NB4 (cell line): ENCODE measurements at regions not wholly inside any gene's neighbourhood (a gene's known extent, or its start where the extent isn't known, plus 50 kb on each side); places are given as distances from the start of the nearest gene placed in this dataset.

Experiments used
- DNase-seq: peaks from one replicate; pipeline ENCODE4 v3.0.0; 2010; ENCODE audit warnings: low read depth
- H3K4me3 ChIP-seq: one replicate; pipeline ENCODE4 v1.5.1; 2011; ENCODE audit warnings: mild to moderate bottlenecking, low read depth, low read length, moderate library complexity
- CTCF ChIP-seq: IDR thresholded peaks from one replicate; pipeline ENCODE4 v1.5.1; 2012; ENCODE audit warnings: low read depth, low read length
- MAX ChIP-seq: IDR thresholded peaks from 2 replicates; pipeline ENCODE4 v1.6.1; 2011; ENCODE audit warnings: low read depth, low read length
- MYC ChIP-seq: IDR thresholded peaks from 2 replicates; pipeline ENCODE4 v1.6.1; 2011; ENCODE audit warnings: low read depth, low read length
- POLR2A ChIP-seq: IDR thresholded peaks from 2 replicates; pipeline ENCODE4 v1.6.1; 2011; ENCODE audit warnings: mild to moderate bottlenecking; ENCODE audit not compliant: insufficient read length; ENCODE audit errors: extremely low read depth

GRCh38 chr2:52083214-52083613 is 1051.3 kb upstream of the NRXN1 start:
- H3K4me3 ChIP-seq = no peak overlapping the region
- no peak for DNase-seq
- TF ChIP-seq POLR2A = no peak

- DNase-seq = no peak
- H3K4me3 ChIP-seq = no peak overlapping the region
- TF ChIP-seq MAX (no peak), CTCF (no peak), POLR2A (no peak), MYC (no peak)
Observed at GRCh38 chr2:52082646-52083045, 1050.7 kb upstream of the NRXN1 start.

GRCh38 chr2:52079602-52080001 is 1047.7 kb upstream of the NRXN1 start:
- no peak overlapping the region for H3K4me3 ChIP-seq
- TF ChIP-seq POLR2A (no peak), MYC (no peak), CTCF (no peak), MAX (no peak)
- no peak for DNase-seq

- no peak for DNase-seq
- no peak for TF ChIP-seq POLR2A
- no peak for TF ChIP-seq CTCF
- no peak for TF ChIP-seq MAX
- no peak for TF ChIP-seq MYC
- no peak overlapping the region for H3K4me3 ChIP-seq
Observed at GRCh38 chr2:52077159-52077558, 1045.2 kb upstream of the NRXN1 start.

GRCh38 chr2:52074130-52074719 is 1042.3 kb upstream of the NRXN1 start:
- TF ChIP-seq MYC (no peak), POLR2A (no peak), MAX (no peak), CTCF (no peak)
- no peak overlapping the region for H3K4me3 ChIP-seq
- no peak for DNase-seq

GRCh38 chr2:52072949-52073348 is 1041.0 kb upstream of the NRXN1 start:
- H3K4me3 ChIP-seq = no peak overlapping the region
- no peak for DNase-seq
- TF ChIP-seq MYC = no peak
- TF ChIP-seq POLR2A = no peak
- no peak for TF ChIP-seq MAX
- no peak for TF ChIP-seq CTCF
